Right ventricle myocardium inferior (tissue), 1 donor: ENCODE measurements at regions not wholly inside any gene's neighbourhood (a gene's known extent, or its start where the extent isn't known, plus 50 kb on each side); places are given as distances from the start of the nearest gene placed in this dataset.

ENCODE experiments used
- ATAC-seq: fragments of 200-7000 bp; cut with Tn5 transposase; one replicate; pipeline ENCODE4 v1.9.1; 2020; ENCODE audit warnings: mild to moderate bottlenecking, moderate library complexity
- DNase-seq: peaks from one replicate; pipeline ENCODE4 v3.0.0; 2021; ENCODE audit errors: missing footprints
- intact Hi-C: fragments of 100-400 bp; cut with DNase I; formaldehyde crosslinking; loops from one replicate; pipeline ENCODE4 v1.11.0; 2022
- donor health status: DM: no; HTN: yes; CAD: no; lungs with severe emphysema.

DNA sequence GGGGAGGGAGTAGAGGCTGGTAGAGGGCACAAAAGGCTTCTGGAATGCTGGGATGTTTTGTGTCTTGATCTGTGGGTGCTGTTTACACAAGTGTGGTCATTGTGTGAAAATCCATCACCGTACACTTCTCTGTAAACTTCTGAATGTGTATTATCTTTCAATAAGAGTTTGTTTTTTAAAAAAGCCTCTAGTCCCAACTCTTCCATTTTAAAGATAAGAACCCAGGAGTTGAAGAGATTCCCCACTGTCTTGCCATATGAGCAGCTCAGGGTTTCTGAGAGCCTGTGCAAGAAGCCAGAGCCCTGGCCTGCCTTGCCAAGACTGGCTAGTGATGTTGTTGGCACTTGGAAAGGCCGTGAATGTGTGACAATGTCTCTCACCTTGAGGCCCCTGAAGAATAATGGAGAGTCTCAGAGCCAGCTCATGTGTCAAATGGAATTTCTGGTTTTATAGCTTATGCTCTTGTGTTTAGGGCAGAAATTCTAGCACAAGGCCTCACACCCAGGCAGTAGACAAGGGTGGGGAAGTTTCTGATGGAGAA, 57.5 kb upstream of the NPAS1 start:
- DNase-seq (no peak), ATAC-seq (no peak)
- intact Hi-C loops = no loop called here

DNA sequence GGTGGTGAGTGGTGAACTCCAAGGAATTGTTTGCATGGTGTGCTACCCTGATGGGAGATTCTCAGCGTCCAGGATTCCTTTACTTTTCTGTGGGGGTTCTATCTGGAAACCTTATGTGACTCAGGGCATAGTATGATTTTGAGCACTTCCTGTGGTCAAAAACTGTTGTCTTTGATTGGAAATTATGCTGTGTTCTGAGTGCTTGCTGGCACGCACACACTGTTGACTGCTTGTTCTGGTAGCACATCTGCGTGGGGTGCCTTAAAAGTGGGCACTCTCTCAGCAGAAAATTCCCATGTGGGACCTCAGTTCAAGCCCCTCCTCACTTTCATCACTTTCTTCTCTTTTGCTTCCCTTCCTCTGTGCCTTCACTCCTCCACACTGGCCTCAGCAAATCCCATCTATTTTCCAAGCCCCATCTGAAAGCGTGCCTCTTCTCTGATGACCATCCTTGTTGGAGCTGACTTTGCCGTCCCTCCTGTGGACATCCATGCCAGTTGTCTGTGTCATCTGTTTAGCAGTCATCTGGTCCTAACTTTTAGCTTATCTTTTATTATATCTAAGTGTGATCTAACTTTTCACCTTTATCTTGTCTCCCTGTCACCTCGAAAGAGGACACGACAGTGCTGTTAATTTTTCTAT, 56.4 kb upstream of the NPAS1 start:
- intact Hi-C loops = no loop called here
- DNase-seq (no peak), ATAC-seq (no peak)

- DNase-seq = peak; percentile 89
- peak; percentile 91 for ATAC-seq
- intact Hi-C loops = loop anchor here (2.0 to 5.0 kb wide), 2 partner anchors 23 to 40 kb away; no protein-coding TSS in a partner anchor
Measured at GRCh38 chr19:46967578-46968032, 52.0 kb upstream of the NPAS1 start.
